ENCODE measurements at regions not wholly inside any gene's neighbourhood (a gene's known extent, or its start where the extent isn't known, plus 50 kb on each side); places are given as distances from the start of the nearest gene placed in this dataset.
"Not testable (repeated sequence)": the region's sequence is repeated elsewhere in the genome, so short reads cannot be mapped to it uniquely, and the experiment has no call there.

DNA sequence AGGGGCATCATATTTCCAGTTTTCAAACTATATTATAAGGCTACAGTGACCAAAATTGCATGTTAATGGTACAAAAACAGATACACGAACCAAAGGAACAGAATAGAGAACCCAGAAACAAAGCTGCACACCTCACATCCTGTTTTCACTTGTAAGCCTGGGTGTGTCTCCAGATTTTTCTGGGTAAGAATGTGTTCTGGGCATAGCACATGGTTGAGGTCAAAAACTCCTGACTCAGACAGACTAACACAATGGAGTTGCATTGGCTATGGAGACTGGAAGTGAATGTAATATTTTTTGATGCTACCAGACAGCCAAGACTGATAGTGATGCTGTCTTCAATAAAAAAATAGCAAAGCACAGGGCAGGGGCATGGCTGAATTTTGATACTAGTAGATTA is 1175.2 kb downstream of the NXPH1 start:
- intact Hi-C loops (cut with DNase I), result no loop called here

DNA sequence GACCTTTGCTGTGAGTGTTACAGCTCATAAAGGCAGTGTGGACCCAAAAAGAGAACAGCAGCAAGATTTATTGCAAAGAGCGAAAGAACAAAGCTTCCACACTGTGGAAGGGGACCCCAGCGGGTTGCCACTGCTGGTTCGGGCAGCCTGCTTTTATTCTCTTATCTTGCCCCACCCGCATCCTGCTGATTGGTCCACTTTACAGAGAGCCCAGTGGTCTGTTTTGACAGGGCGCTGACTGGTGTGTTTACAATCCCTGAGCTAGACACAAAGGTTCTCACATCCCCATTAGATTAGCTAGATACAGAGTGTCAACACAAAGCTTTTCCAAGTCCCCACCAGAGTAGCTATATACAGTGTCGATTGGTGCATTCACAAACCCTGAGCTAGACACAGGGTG is 1187.5 kb downstream of the NXPH1 start:
- intact Hi-C loops (cut with DNase I); DNase-seq (ENCODE audit: low spot score): not testable (repeated sequence)

More for the DNA sequence above, 1175.2 kb downstream of the NXPH1 start:
- no peak for DNase-seq (ENCODE audit: low spot score)

DNA sequence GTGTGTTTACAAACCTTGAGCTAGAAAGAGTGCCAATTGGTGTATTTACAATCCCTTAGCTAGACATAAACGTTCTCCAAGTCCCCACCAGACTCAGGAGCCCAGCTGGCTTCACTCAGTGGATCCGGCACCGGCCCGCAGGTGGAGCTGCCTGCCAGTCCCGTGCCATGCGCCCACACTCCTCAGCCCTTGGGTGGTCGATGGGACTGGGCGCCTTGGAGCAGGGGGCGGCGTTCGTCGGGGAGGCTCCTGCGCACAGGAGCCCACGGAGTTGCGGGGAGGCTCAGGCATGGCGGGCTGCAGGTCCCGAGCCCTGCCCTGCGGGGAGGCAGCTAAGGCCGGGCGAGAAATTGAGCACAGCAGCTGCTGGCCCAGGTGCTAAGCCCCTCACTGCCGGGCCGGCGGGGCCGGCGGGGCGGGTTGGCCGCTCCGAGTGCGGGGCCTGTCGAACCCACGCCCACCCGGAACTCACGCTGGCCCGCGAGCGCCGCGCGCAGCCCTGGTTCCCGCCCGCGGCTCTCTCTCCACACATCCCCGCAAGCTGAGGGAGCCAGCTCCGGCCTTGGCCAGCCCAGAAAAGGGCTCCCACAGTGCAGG is 1188.0 kb downstream of the NXPH1 start:
- intact Hi-C loops (cut with DNase I), result not testable (repeated sequence)
- DNase-seq (ENCODE audit: low spot score), result peak; percentile 63

DNA sequence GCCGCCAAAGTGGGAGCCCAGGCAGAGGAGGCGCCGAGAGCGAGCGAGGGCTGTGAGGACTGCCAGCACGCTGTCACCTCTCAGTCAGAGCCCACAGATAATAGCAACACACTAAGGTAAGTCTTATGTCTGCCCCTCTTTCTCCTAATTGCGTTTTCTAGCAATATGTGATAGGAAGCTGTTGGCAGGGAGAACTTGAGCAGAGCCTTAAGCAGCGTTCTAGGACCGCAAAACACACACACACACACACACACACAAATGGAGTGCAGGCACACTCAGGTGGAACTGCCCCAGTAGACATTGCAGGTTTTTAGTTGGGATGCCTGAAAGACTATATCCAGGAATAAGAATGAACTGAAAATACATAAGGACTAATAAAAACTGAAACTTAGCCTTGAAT is 1188.5 kb downstream of the NXPH1 start:
- DNase-seq (ENCODE audit: low spot score), result no peak
- intact Hi-C loops (cut with DNase I), result no loop called here

DNA sequence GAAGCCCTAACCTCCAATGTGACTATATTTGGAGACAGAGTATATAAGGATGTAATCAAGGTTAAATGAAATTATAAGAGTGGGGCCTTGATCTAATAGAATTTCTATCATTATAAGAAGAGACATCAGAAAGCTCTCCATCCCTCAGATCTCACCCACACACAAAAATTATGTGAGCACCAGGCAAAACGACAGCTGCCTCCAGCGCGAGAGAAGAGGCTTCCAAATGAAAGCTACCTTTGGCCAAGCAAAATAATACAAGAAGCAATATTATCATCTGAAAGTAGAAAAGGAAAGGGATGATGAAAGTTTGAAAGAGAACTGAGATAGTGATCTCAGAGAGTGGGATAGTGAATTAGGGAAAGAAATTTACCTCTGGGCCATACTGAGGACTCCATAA is 1192.5 kb downstream of the NXPH1 start:
- intact Hi-C loops (cut with DNase I), result no loop called here

DNA sequence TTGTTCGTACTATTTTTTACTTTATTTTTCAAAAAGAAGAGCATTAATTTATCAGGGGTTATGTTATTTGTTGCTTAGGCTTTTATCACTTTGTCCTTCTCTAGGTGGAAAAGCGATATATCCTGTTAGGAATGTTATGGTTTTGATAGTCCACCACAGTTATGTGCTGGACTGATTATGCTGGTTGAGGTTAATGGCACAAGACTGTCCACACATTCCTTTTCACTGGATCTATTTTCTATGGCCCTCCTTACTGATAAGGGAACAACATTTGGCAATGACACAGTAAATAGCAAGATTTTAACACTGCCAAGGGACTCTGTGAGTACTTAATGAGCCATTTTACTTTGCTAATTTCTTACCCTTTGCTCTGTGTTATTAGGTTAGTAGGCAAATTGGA is 1212.3 kb downstream of the NXPH1 start:
- intact Hi-C loops (cut with DNase I), result no loop called here
- DNase-seq (ENCODE audit: low spot score), result no peak

More for the DNA sequence above, 1192.5 kb downstream of the NXPH1 start:
- DNase-seq (ENCODE audit: low spot score), result no peak

DNA sequence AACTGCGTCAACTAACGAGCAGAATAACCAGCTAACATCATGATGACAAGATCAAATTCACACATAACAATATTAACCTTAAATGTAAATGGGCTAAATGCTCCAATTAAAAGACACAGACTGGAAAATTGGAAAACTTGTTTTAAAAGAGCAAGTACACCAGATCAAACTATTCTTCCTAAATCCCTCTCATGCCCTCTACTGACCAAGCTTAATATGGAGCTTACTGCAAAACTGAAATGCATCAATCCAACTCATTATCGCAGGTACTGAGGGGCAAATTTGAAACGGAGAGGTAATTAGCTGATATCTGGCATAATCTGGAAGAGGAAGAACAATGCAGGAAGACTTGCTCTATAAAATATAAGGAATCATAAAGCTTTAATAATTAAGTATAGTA is 1223.8 kb downstream of the NXPH1 start:
- intact Hi-C loops (cut with DNase I), result no loop called here
- DNase-seq (ENCODE audit: low spot score), result no peak

DNA sequence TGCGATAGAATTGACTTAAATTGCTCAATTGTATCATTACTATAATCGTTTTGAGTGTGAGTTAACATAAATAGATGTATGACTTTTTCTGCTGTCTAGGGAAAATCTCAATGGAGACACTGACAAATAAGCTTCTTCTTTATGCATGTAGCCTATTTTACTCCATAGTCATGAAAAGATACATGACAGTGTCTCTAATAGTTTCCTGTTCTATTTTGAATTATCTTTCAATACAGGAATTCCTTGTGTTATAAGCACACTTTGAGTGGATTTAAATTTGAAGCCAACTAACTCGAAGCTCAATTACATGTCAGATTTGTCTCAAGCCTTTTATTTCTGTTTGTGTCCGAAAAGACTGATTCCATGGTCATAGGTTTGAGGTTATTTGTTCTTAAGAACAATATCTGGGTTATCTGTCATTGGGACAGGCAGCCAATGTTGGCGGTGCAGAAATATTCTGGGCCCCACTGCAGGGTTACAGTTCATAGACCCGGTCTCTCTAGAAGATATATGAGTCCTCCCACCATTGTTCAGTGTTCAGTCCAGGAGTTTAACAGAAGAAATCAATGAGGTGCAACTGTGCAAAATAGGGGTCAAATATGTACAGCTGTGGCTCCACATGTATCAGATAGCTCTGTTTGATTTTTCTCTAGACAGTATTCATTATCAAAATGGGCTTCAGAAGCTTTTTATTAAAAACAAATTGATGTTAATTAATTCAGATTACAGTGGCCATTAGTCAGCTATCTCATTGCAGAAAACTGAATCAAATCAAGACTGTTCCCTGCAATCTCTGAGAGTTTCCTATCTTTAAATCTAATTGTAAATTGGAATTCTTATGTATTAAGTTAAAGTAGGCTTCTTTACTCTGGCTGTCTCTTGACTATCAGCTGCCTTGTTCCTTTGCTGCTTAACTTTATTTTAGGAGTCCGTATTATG is 1238.8 kb downstream of the NXPH1 start:
- DNase-seq (ENCODE audit: low spot score), result no peak
- intact Hi-C loops (cut with DNase I), result no loop called here

DNA sequence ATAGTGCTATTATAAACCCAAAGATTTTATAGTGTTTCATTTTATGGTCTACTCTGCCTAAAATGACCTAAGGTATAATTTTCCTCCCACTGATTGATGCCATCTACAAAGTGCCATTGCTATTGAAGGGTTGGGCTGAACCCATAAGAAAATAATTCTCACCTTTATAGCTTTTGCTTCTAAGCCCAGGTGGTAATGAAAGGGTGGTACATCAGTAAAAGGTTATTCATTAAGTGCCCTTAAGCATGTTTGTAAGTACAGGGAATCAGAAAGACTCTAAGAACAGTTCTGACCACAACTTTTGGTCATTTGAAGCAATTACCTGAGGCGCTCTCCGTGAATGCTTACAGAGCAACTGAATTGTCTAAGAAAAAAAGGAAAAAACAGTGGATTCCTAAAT is 1247.3 kb downstream of the NXPH1 start:
- intact Hi-C loops (cut with DNase I), result no loop called here
- no peak for DNase-seq (ENCODE audit: low spot score)

DNA sequence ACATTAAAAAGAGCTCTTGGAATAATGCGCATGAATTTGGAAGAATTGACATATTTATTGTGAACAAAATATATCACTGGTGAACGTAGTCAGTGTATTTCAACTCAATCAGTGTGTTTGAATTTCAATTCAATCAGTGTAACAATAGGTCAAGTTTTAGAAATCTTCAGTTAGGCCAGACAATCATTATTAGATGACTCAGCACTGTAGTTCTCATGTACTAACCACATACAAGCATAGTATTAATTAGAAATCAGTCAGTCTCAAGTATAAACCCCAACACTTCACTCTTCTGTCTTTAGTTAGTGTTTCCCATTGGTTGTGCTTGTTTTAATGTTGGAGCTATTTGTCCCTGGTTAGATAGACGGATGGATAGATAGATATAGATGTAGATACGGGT is 1247.9 kb downstream of the NXPH1 start:
- intact Hi-C loops (cut with DNase I), result no loop called here
- DNase-seq (ENCODE audit: low spot score), result no peak

DNA sequence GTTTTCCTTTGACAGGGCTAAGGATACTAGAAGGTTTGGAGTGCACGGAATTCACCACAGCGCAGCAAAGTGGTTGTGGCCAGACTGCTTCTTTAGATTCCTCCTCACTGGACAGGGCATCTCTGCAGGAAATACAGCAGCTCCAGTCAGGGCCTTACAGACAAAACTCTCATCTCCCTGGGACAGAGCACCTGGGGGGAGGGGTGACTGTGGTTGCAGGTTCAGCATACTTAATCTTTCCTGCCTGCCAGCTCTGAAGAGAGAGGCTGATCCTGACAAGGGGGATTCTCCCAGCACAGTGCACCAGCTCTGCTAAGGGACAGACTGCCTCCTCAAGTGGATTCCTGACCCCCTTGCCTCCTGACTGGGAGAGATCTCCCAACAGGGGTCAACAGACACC is 1257.9 kb downstream of the NXPH1 start:
- no peak for DNase-seq (ENCODE audit: low spot score)
- intact Hi-C loops (cut with DNase I), result no loop called here

DNA sequence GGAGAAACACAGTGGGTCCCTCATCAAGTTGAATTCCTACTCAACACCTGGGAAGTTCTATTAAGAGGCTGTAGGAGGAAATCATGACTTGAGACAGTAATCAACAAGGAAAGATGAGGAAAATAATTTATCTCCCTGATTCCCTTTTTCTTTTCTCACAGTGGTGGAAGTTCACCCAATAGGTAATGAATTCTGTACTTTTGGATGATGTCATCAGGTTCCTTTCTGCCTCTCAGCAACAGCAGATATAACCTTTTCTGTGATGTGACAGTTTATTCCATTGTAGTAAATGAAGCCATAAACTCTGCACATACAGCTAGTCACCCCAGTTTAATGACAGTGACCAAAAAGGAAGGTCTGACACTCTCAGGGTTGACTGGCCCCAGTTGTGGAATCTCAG is 1265.0 kb downstream of the NXPH1 start:
- intact Hi-C loops (cut with DNase I), result no loop called here
- no peak for DNase-seq (ENCODE audit: low spot score)

DNA sequence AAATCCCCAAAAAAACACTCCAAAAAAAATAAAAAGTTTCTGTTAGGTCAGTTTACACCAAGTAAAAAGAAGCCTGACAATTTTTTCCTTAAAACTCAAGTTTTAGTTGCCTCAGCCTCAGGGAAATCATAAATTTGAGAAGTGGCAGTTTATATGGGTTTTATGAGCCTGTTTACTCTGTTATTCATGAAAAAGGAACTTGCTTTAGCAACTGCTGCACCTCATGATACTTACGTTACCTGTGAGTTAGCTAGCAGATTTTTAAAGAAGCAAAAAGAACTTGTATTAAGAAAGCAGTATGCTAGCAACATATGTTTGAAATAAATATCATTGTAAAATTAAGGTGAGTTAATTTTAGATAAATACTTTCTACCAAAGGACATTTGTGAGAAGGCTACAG is 1264.5 kb upstream of the PHF14 start:
- DNase-seq (ENCODE audit: low spot score), result no peak
- intact Hi-C loops (cut with DNase I), result no loop called here

DNA sequence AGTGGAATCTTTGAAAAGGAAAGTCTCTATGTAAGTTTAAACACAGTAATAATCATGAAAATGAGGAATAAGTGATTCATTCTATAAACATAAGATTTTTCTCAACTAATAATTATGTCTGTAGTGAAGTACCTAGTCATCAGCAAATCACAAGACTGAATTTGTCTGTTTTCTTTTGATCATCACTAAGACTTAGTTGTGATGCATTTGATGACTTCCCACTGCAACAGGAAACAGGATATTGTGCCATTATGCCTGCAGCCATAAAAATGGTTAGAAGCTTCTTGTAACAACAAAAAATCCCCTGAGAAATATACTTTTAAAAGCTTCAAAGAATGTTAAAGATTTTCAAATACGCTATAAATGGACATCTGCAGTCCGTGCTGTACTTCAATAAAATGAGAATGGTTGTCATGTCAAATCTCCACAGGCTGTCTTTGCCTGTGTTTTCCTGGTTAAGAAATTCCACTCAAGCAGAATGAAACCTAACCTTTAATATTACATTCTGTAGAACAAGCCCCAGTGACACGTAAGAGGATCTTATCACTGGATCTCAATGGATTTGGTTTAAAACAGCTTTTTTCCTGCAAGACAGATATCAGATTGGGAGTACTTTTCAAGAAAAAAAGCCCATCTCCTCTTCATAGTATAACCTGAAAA is 1262.3 kb upstream of the PHF14 start:
- no peak for DNase-seq (ENCODE audit: low spot score)
- intact Hi-C loops (cut with DNase I), result no loop called here

DNA sequence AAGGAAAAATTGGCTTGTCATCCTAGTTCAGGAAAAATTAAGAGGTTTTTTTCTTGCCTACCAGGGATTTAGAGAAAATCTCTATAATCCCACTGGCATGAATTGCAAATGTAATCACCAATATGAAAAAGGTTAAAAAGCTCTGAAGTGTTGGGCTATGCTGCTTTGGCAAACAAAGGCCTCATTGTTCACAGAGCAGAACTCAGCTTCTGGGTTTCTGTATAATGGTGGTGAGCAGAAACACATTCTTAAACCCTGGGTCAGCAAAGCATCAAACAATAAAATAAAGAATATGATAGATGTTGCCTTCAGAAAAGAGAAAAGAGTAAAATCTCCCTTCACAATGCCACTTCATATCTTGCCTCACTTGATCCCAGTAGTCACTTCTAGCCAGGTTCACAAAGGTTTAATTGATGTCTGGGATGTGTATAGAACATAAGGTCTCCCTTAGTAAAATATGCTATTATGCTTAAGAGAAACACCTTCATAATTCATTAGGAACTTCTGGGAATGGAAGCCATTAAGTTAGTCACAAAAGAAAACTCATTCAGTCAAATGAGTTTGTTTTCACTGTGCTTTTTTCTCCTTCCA is 1255.5 kb upstream of the PHF14 start:
- no peak for DNase-seq (ENCODE audit: low spot score)
- intact Hi-C loops (cut with DNase I), result no loop called here

DNA sequence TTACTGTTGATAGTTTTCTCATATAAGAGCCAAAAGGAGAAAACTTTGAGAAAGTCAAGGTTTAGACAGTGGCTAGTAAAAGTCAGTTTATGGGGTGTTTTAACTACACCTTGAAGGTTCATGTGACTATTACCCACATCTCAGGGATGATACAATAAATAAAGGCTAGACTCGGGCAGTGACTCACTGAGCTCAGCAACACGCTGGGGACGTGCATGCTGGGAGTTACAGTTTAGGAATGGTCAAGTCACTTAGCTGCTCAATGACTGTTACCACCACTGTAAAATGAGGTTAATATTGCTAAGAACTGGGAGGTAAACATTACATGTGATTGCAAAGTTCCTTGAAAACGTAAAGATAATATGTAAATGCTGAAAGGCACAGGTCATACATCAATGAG is 1254.4 kb upstream of the PHF14 start:
- no peak for DNase-seq (ENCODE audit: low spot score)
- intact Hi-C loops (cut with DNase I), result no loop called here

DNA sequence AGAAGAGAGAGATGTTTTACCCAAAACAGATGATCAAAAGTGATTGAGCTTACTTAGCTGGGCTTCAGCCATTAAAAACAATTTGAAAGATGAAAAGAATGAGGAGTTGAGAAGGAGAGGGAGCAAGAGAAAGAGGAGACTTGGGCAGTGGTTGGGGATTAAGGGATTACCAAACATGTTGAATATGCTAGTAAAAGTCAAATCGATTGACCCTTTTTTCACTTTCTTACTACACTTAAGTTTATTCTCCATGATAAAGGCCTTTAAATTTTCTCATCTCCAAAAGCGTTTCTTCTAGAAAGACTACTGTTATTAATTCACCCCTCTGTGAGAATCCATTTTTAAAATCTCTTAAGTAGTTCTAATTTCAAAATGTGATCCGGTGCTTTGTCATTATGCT is 1254.0 kb upstream of the PHF14 start:
- no peak for DNase-seq (ENCODE audit: low spot score)

DNA sequence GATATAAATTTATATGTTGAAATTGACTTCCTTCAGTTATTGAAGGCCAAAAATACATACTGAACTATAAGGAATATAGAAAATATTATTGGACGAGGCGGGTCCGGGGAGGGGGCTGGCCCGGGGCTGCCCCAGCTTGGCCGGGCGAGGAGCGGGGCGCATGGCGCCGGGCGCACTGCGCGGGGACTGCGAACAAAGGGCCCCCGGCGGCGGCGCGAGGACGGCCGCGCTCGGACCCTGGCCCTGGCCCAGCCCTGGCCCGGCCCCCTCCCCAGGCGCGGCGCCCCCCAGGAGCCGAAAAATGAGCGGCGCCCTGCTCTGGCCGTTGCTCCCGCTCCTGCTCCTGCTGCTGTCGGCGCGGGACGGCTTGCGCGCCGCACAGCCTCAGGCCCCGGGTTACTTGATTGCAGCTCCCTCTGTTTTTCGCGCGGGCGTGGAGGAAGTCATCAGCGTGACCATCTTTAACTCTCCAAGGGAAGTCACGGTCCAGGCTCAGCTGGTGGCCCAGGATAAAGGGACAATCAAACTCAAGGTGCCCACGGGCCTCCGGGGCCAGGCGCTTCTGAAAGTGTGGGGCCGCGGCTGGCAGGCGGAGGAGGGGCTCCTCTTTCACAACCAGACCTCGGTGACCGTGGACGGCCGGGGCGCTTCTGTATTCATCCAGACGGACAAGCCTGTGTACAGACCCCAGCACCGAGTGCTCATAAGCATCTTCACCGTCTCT is 1247.6 kb upstream of the PHF14 start:
- intact Hi-C loops (cut with DNase I), result not testable (repeated sequence)
- DNase-seq (ENCODE audit: low spot score), result peak; percentile 52

More for the DNA sequence above, 1254.0 kb upstream of the PHF14 start:
- intact Hi-C loops (cut with DNase I), result no loop called here

DNA sequence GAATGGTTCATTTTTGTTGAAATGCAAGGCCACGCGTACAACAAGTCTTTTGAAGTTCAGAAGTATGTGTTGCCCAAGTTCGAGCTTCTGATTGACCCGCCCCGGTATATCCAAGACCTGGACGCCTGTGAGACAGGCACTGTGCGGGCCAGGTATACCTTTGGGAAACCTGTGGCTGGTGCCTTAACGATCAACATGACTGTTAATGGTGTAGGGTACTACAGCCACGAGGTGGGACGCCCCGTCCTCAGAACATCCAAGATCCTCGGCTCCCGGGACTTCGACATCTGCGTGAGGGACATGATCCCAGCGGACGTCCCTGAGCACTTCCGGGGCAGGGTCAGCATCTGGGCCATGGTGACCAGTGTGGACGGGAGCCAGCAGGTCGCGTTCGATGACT is 1246.9 kb upstream of the PHF14 start:
- DNase-seq (ENCODE audit: low spot score); intact Hi-C loops (cut with DNase I): not testable (repeated sequence)
